ENCODE measurements at regions not wholly inside any gene's neighbourhood (a gene's known extent, or its start where the extent isn't known, plus 50 kb on each side); places are given as distances from the start of the nearest gene placed in this dataset.
A peak's percentile ranks its signal among the peaks of the same experiment; 100 is the strongest.

DNA sequence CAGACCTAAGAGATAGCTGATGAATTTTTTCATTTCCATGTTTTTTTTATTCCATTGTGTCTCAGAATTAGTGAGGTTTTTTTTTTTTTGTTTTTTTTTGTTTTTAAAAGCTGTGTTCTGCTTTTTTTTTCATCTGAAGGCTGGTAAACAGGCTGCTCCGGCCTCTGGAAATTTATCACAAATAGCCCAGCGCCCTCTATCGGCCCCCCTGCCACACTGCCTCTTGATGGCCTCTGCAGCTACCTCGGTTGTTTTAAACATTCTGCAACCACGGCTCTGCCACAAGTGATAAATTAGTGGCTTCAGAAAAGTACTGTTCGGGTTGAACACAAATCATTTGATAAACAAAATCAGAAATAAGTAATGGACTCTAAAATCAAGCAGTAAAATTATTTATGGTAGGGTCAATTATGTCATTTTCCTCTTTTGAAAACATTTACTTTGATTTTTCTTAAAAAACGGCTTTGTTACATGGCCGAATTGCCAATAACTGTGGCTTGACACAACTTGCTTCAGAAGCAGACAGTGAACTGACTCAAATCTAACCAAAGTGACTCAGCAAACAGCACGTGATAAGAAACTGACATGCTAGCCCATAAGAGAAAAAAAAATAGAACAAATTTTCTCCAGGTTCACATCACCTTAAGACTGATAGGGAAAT lies 87.8 kb downstream of the RSL24D1 start:
- TF ChIP-seq POLR2AphosphoS5 (IDR thresholded peaks at IDR 0.05; ENCODE audit: low read depth, low read length) (no peak), YY1 (IDR thresholded peaks at IDR 0.05; ENCODE audit: low read depth) (no peak), SIN3A (IDR thresholded peaks at IDR 0.05; ENCODE audit: borderline replicate concordance, low read depth, low read length) (no peak), RFX5 (IDR thresholded peaks at IDR 0.05; ENCODE audit: low read length) (no peak), TEAD4 (IDR thresholded peaks at IDR 0.05; ENCODE audit: borderline replicate concordance, insufficient read depth) (no peak)
- TF ChIP-seq, protein P1, sequence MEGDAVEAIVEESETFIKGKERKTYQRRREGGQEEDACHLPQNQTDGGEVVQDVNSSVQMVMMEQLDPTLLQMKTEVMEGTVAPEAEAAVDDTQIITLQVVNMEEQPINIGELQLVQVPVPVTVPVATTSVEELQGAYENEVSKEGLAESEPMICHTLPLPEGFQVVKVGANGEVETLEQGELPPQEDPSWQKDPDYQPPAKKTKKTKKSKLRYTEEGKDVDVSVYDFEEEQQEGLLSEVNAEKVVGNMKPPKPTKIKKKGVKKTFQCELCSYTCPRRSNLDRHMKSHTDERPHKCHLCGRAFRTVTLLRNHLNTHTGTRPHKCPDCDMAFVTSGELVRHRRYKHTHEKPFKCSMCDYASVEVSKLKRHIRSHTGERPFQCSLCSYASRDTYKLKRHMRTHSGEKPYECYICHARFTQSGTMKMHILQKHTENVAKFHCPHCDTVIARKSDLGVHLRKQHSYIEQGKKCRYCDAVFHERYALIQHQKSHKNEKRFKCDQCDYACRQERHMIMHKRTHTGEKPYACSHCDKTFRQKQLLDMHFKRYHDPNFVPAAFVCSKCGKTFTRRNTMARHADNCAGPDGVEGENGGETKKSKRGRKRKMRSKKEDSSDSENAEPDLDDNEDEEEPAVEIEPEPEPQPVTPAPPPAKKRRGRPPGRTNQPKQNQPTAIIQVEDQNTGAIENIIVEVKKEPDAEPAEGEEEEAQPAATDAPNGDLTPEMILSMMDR (IDR thresholded peaks at IDR 0.05): peak; percentile 87
- TF ChIP-seq, protein P2, sequence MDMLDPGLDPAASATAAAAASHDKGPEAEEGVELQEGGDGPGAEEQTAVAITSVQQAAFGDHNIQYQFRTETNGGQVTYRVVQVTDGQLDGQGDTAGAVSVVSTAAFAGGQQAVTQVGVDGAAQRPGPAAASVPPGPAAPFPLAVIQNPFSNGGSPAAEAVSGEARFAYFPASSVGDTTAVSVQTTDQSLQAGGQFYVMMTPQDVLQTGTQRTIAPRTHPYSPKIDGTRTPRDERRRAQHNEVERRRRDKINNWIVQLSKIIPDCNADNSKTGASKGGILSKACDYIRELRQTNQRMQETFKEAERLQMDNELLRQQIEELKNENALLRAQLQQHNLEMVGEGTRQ (IDR thresholded peaks at IDR 0.05; ENCODE audit: borderline replicate concordance, low read depth, low read length): no peak
